Liver (tissue), 8 donors: ENCODE measurements at regions not wholly inside any gene's neighbourhood (a gene's known extent, or its start where the extent isn't known, plus 50 kb on each side); places are given as distances from the start of the nearest gene placed in this dataset.

ENCODE experiments used
- DNase-seq: peaks from one replicate; pipeline ENCODE4 v3.0.0-alpha.2; 2017; ENCODE audit warnings: low spot score
- H3K27ac ChIP-seq, 2 donors: one replicate each; pipeline ENCODE4 v1.7.0; 2013; ENCODE audit warnings: inconsistent platforms in 2 of 2, low read length in 2 of 2, control low read depth in 1 of 2, low read depth in 1 of 2, mild to moderate bottlenecking in 1 of 2
- H3K27me3 ChIP-seq, 4 donors: one replicate each; pipeline versions ENCODE4 v1.6.1 to v1.7.0; 2013; ENCODE audit warnings: low read length in 3 of 4, inconsistent platforms in 1 of 4, mild to moderate bottlenecking in 1 of 4, moderate library complexity in 1 of 4; ENCODE audit not compliant: control insufficient read depth in 4 of 4, insufficient read depth in 4 of 4
- H3K36me3 ChIP-seq, 4 donors: one replicate each; pipeline versions ENCODE4 v1.6.1 to v1.7.0; 2013; ENCODE audit warnings: low read length in 3 of 4, mild to moderate bottlenecking in 3 of 4, low read depth in 1 of 4, moderate library complexity in 1 of 4; ENCODE audit not compliant: control insufficient read depth in 4 of 4, insufficient read depth in 3 of 4
- H3K4me1 ChIP-seq, 4 donors: one replicate each; pipeline versions ENCODE4 v1.6.1 to v1.7.0; 2013; ENCODE audit warnings: low read length in 3 of 4, mild to moderate bottlenecking in 3 of 4, moderate library complexity in 1 of 4; ENCODE audit not compliant: control insufficient read depth in 4 of 4, insufficient read depth in 4 of 4
- H3K4me3 ChIP-seq, 3 donors: one replicate each; pipeline versions ENCODE4 v1.6.1 to v1.7.0; 2013; ENCODE audit warnings: low read length in 3 of 3, control low read depth in 1 of 3, low read depth in 1 of 3, mild to moderate bottlenecking in 1 of 3
- H3K9ac ChIP-seq, 2 donors: one replicate each; pipeline ENCODE4 v1.7.0; 2013; ENCODE audit warnings: low read length in 2 of 2, mild to moderate bottlenecking in 2 of 2, moderate library complexity in 2 of 2, control low read depth in 1 of 2, low read depth in 1 of 2
- H3K9me3 ChIP-seq, 4 donors: one replicate each; pipeline versions ENCODE4 v1.6.1 to v1.7.0; 2013; ENCODE audit warnings: low read length in 3 of 4; ENCODE audit not compliant: control insufficient read depth in 4 of 4
- ATF3 ChIP-seq: IDR thresholded peaks from 2 replicates; pipeline ENCODE4 v1.6.1; 2016; ENCODE audit warnings: antibody characterized with exemption
- CTCF ChIP-seq: fragments of 150-350 bp; IDR thresholded peaks from 2 replicates; pipeline ENCODE4 v1.5.1; 2017; ENCODE audit warnings: improper control_type of control experiment, low read depth, low read length; ENCODE audit not compliant: missing input control
- EGR1 ChIP-seq, 2 donors: IDR thresholded peaks; 2 replicates each; pipeline ENCODE4 v1.6.1; 2016 to 2018; ENCODE audit warnings: antibody characterized with exemption in 2 of 2, low read depth in 2 of 2
- FOXA1 ChIP-seq: IDR thresholded peaks from 2 replicates; pipeline ENCODE4 v1.6.1; 2016; ENCODE audit warnings: antibody characterized with exemption
- FOXA2 ChIP-seq: IDR thresholded peaks from 2 replicates; pipeline ENCODE4 v1.6.1; 2016; ENCODE audit warnings: antibody characterized with exemption
- GABPA ChIP-seq, 2 donors: IDR thresholded peaks in 1 of 2; conservative IDR thresholded peaks in 1 of 2; 2 replicates each; pipeline ENCODE4 v1.6.1; 2016; ENCODE audit warnings: antibody characterized with exemption in 2 of 2, mild to moderate bottlenecking in 1 of 2, moderate library complexity in 1 of 2
- HNF4A ChIP-seq, 2 donors: conservative IDR thresholded peaks; 2 replicates each; pipeline ENCODE4 v1.6.1; 2016; ENCODE audit warnings: antibody characterized with exemption in 2 of 2, mild to moderate bottlenecking in 2 of 2
- HNF4G ChIP-seq: IDR thresholded peaks from 2 replicates; pipeline ENCODE4 v1.6.1; 2016; ENCODE audit warnings: antibody characterized with exemption
- MAX ChIP-seq: IDR thresholded peaks from 2 replicates; pipeline ENCODE4 v1.6.1; 2016; ENCODE audit warnings: antibody characterized with exemption
- NR2F2 ChIP-seq: IDR thresholded peaks from 2 replicates; pipeline ENCODE4 v1.6.1; 2016; ENCODE audit warnings: antibody characterized with exemption
- RAD21 ChIP-seq, 2 donors: IDR thresholded peaks; 2 replicates each; pipeline ENCODE4 v1.6.1; 2016; ENCODE audit warnings: antibody characterized with exemption in 2 of 2, mild to moderate bottlenecking in 2 of 2
- REST ChIP-seq: IDR thresholded peaks from 2 replicates; pipeline ENCODE4 v1.6.1; 2016; ENCODE audit warnings: antibody characterized with exemption, mild to moderate bottlenecking
- SP1 ChIP-seq: IDR thresholded peaks from 2 replicates; pipeline ENCODE4 v1.6.1; 2018; ENCODE audit warnings: antibody characterized with exemption, mild to moderate bottlenecking
- TAF1 ChIP-seq: conservative IDR thresholded peaks from 2 replicates; pipeline ENCODE4 v1.6.1; 2016; ENCODE audit warnings: antibody characterized with exemption, mild to moderate bottlenecking
- ZBTB33 ChIP-seq: IDR thresholded peaks from 2 replicates; pipeline ENCODE4 v1.6.1; 2016; ENCODE audit warnings: antibody characterized with exemption
- WGBS: extraction: QIAGEN DNeasy Blood & Tissue Kit; methylation state at CpG from one replicate; pipeline ENCODE4 v1.1.7; 2013; 5-methylcytosine and 5-hydroxymethylcytosine counted together
- donor health status: healthy.
- donor health status: healthy.
- donor health status: healthy.
- donor health status: healthy.
- donor health status: healthy.

- WGBS, result 90% methylated on average over 1 of the region's 1 CpG
- no peak for DNase-seq
- H3K4me3 ChIP-seq, result no peak overlapping the region
- H3K9ac ChIP-seq, result no peak overlapping the region
- TF ChIP-seq RAD21 (IDR thresholded peaks at IDR 0.05) (no peak), TAF1 (no peak), GABPA (IDR thresholded peaks at IDR 0.05 in 1 of 2, conservative IDR thresholded peaks at IDR 0.05 in 1 of 2) (no peak), NR2F2 (no peak), ZBTB33 (no peak), EGR1 (IDR thresholded peaks at IDR 0.05; ENCODE audit: low read depth in 2 of 2) (no peak), REST (no peak), HNF4G (no peak), SP1 (no peak), MAX (no peak), ATF3 (no peak), FOXA1 (no peak), HNF4A (conservative IDR thresholded peaks at IDR 0.05) (no peak), FOXA2 (no peak)
- no peaks in the 10 kb centered on the region for H3K36me3 ChIP-seq
- H3K4me1 ChIP-seq, result no peaks in the 10 kb centered on the region
- no peaks in the 10 kb centered on the region for H3K27me3 ChIP-seq
- no peak overlapping the region for H3K27ac ChIP-seq
- H3K9me3 ChIP-seq, result no peaks in the 10 kb centered on the region
Observed at GRCh38 chr4:189404271-189404670, 536.4 kb upstream of the FRG1 start.

- H3K9me3 ChIP-seq, result no peaks in the 10 kb centered on the region
- DNase-seq, result no peak
- WGBS, result 79% methylated on average over 6 of the region's 6 CpGs
- peaks cover 0 to 4% (median 0%) of the 10 kb centered on the region in 4 donors for H3K27me3 ChIP-seq
- no peaks in the 10 kb centered on the region for H3K4me1 ChIP-seq
- no peak overlapping the region for H3K9ac ChIP-seq
- no peaks in the 10 kb centered on the region for H3K36me3 ChIP-seq
- H3K27ac ChIP-seq, result no peak overlapping the region
- TF ChIP-seq CTCF, result no peak
- H3K4me3 ChIP-seq, result no peak overlapping the region
Observed at GRCh38 chr4:189409158-189409557, 531.5 kb upstream of the FRG1 start.
